ENCODE measurements at regions not wholly inside any gene's neighbourhood (a gene's known extent, or its start where the extent isn't known, plus 50 kb on each side); places are given as distances from the start of the nearest gene placed in this dataset.
"Not testable (repeated sequence)": the region's sequence is repeated elsewhere in the genome, so short reads cannot be mapped to it uniquely, and the experiment has no call there.

GRCh38 chr14:106809615-106810014, 1283.2 kb downstream of the TMEM121 start:
- in situ Hi-C loops (cut with HindIII; ENCODE audit: low sequenced_read_pairs), result no loop called here
- DNase-seq (ENCODE audit: low spot score), result no peak

GRCh38 chr14:106810168-106810567, 1283.8 kb downstream of the TMEM121 start:
- DNase-seq (ENCODE audit: low spot score); in situ Hi-C loops (cut with HindIII; ENCODE audit: low sequenced_read_pairs): not testable (repeated sequence)

- in situ Hi-C loops (cut with HindIII; ENCODE audit: low sequenced_read_pairs), result no loop called here
- no peak for DNase-seq (ENCODE audit: low spot score)
These were observed 1284.8 kb downstream of the TMEM121 start for GRCh38 chr14:106811162-106811561.

- in situ Hi-C loops (cut with HindIII; ENCODE audit: low sequenced_read_pairs), result no loop called here
- DNase-seq (ENCODE audit: low spot score), result no peak
These were observed 1286.5 kb downstream of the TMEM121 start for GRCh38 chr14:106812788-106813476.

- in situ Hi-C loops (cut with HindIII; ENCODE audit: low sequenced_read_pairs), result no loop called here
- DNase-seq (ENCODE audit: low spot score), result no peak
These were observed 1287.1 kb downstream of the TMEM121 start for GRCh38 chr14:106813477-106813823.

GRCh38 chr14:106820119-106820518, 1293.7 kb downstream of the TMEM121 start:
- in situ Hi-C loops (cut with HindIII; ENCODE audit: low sequenced_read_pairs), result no loop called here
- DNase-seq (ENCODE audit: low spot score), result no peak

- in situ Hi-C loops (cut with HindIII; ENCODE audit: low sequenced_read_pairs), result no loop called here
- DNase-seq (ENCODE audit: low spot score), result no peak
These were observed 1294.7 kb downstream of the TMEM121 start for GRCh38 chr14:106821119-106821518.

- DNase-seq (ENCODE audit: low spot score), result no peak
- in situ Hi-C loops (cut with HindIII; ENCODE audit: low sequenced_read_pairs), result no loop called here
These were observed 1296.5 kb downstream of the TMEM121 start for GRCh38 chr14:106822905-106823304.

GRCh38 chr14:106823552-106823951, 1297.2 kb downstream of the TMEM121 start:
- no peak for DNase-seq (ENCODE audit: low spot score)
- in situ Hi-C loops (cut with HindIII; ENCODE audit: low sequenced_read_pairs), result no loop called here

- in situ Hi-C loops (cut with HindIII; ENCODE audit: low sequenced_read_pairs), result no loop called here
- DNase-seq (ENCODE audit: low spot score), result no peak
These were observed 1300.5 kb downstream of the TMEM121 start for GRCh38 chr14:106826833-106827369.

- no peak for DNase-seq (ENCODE audit: low spot score)
- in situ Hi-C loops (cut with HindIII; ENCODE audit: low sequenced_read_pairs), result no loop called here
These were observed 1304.9 kb downstream of the TMEM121 start for GRCh38 chr14:106831322-106831720.

GRCh38 chr14:106837870-106838269, 1311.5 kb downstream of the TMEM121 start:
- DNase-seq (ENCODE audit: low spot score), result no peak
- in situ Hi-C loops (cut with HindIII; ENCODE audit: low sequenced_read_pairs), result no loop called here

GRCh38 chr14:106838991-106839769, 1312.8 kb downstream of the TMEM121 start:
- no peak for DNase-seq (ENCODE audit: low spot score)
- in situ Hi-C loops (cut with HindIII; ENCODE audit: low sequenced_read_pairs), result no loop called here

- no peak for DNase-seq (ENCODE audit: low spot score)
- in situ Hi-C loops (cut with HindIII; ENCODE audit: low sequenced_read_pairs), result no loop called here
These were observed 1313.9 kb downstream of the TMEM121 start for GRCh38 chr14:106840258-106840657.

- in situ Hi-C loops (cut with HindIII; ENCODE audit: low sequenced_read_pairs), result no loop called here
- no peak for DNase-seq (ENCODE audit: low spot score)
These were observed 1314.6 kb downstream of the TMEM121 start for GRCh38 chr14:106840991-106841390.

- DNase-seq (ENCODE audit: low spot score), result no peak
- in situ Hi-C loops (cut with HindIII; ENCODE audit: low sequenced_read_pairs), result no loop called here
These were observed 1315.3 kb downstream of the TMEM121 start for GRCh38 chr14:106841701-106842100.

GRCh38 chr14:106842687-106843086, 1316.3 kb downstream of the TMEM121 start:
- in situ Hi-C loops (cut with HindIII; ENCODE audit: low sequenced_read_pairs), result no loop called here
- no peak for DNase-seq (ENCODE audit: low spot score)

GRCh38 chr14:106843386-106843785, 1317.0 kb downstream of the TMEM121 start:
- in situ Hi-C loops (cut with HindIII; ENCODE audit: low sequenced_read_pairs), result no loop called here

GRCh38 chr14:106843951-106844483, 1317.6 kb downstream of the TMEM121 start:
- no peak for DNase-seq (ENCODE audit: low spot score)

More at GRCh38 chr14:106843386-106843785, 1317.0 kb downstream of the TMEM121 start:
- DNase-seq (ENCODE audit: low spot score), result no peak

GRCh38 chr14:106844608-106845285, 1318.4 kb downstream of the TMEM121 start:
- in situ Hi-C loops (cut with HindIII; ENCODE audit: low sequenced_read_pairs), result no loop called here
- no peak for DNase-seq (ENCODE audit: low spot score)

More at GRCh38 chr14:106843951-106844483, 1317.6 kb downstream of the TMEM121 start:
- in situ Hi-C loops (cut with HindIII; ENCODE audit: low sequenced_read_pairs), result no loop called here
